ENCODE measurements at regions not wholly inside any gene's neighbourhood (a gene's known extent, or its start where the extent isn't known, plus 50 kb on each side); places are given as distances from the start of the nearest gene placed in this dataset.

DNA sequence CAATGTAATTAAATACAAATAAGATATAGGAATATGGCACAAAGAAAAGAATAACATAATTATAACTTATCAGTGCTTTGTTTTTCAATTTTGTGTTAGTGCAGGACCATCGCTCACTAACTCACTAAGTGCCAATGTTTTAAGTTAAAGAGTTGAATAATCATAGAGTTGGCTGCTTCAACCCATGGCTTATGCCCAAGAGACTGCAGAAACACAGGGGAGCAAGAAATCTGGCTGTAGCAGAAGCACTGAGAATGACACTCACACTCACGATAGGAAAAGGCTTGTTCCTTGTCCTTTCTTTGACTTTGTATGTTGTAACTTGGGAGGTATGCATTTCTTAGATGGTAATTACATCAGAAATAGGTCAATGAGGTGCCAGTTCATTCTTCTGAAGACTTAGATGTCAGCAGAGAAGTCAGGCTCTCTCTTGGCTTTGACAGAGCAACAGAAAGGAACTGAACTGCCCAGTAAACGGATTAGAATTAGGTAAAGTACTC, 852.2 kb downstream of the LRRTM4 start:
- TF ChIP-seq, protein P1, sequence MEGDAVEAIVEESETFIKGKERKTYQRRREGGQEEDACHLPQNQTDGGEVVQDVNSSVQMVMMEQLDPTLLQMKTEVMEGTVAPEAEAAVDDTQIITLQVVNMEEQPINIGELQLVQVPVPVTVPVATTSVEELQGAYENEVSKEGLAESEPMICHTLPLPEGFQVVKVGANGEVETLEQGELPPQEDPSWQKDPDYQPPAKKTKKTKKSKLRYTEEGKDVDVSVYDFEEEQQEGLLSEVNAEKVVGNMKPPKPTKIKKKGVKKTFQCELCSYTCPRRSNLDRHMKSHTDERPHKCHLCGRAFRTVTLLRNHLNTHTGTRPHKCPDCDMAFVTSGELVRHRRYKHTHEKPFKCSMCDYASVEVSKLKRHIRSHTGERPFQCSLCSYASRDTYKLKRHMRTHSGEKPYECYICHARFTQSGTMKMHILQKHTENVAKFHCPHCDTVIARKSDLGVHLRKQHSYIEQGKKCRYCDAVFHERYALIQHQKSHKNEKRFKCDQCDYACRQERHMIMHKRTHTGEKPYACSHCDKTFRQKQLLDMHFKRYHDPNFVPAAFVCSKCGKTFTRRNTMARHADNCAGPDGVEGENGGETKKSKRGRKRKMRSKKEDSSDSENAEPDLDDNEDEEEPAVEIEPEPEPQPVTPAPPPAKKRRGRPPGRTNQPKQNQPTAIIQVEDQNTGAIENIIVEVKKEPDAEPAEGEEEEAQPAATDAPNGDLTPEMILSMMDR (IDR thresholded peaks at IDR 0.05; ENCODE audit: low read depth, low read length, poor library complexity, severe bottlenecking): no peak
- no peak for TF ChIP-seq EZH2phosphoT487 (IDR thresholded peaks at IDR 0.05; ENCODE audit: borderline replicate concordance, low read length)
